ENCODE measurements at regions not wholly inside any gene's neighbourhood (a gene's known extent, or its start where the extent isn't known, plus 50 kb on each side); places are given as distances from the start of the nearest gene placed in this dataset.
A peak's percentile ranks its signal among the peaks of the same experiment; 100 is the strongest.

DNA sequence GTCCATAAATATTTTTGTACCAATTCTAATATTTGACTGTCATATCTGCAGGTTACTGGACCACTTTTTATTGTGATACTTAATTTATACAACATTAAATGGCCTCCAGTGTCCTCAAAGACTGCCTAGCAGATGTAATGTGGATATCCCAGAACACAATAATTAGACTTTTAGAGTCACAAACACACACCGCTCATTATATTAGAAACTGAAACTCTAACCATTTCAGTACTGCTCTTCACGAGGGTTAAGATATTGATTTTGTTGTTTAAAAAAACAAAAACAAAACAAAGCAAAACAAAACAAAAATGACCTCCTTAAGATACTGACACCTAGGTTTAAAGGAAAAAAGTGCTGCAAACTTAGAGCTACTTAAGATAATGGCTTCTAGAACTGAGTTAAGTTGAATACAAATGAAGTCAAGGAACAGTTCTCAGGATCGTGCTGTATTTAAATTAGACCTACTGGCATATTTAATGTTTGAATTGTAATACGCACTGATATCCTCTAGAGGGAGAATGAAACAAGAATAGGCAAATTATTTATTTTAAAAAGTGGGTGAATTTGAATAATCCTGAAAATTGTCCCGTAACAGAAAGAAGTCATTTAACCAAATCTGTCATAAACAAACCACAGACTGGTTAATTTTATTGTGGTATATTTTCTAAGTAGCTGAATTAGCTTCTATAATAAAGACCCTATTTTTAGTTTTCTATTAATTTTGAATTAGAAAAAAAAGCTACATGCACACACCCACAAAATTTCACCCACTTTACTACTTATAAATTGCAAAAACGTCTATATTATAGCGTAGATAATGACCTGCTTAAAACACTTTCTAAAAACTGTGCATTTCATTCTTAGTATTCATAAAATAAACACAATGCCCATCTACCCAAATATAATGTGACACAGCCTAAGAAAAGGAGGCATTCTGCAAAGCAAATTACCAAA, 395.2 kb upstream of the DCN start:
- Mint-ChIP-seq H3K4me1 (peaks cover 4% of the 10 kb centered on the region), H3K9me3 (ENCODE audit: insufficient read depth) (no peaks in the 10 kb centered on the region), H3K27ac (no peak overlapping the region), H3K4me3 (peak overlapping the region; percentile 68), H3K27me3 (peaks cover 20% of the 10 kb centered on the region)
- peak overlapping the region; percentile 57 for H3K4me2 ChIP-seq (replicated peaks; ENCODE audit: low read depth, low read length, poor library complexity, severe bottlenecking)
- ChIA-PET CTCF (interaction anchor here (0.6 to 1.8 kb wide), 11 partner anchors 9 to 1879 kb away, joined by 3 to 10 read pairs (median 4); no protein-coding TSS in a partner anchor), POLR2A (no interaction called here)
- DNase-seq (peak; percentile 45), ATAC-seq (ENCODE audit: low read depth) (peak; percentile 82)
- no peaks in the 10 kb centered on the region for H3K36me3 ChIP-seq (replicated peaks in 1 of 2; ENCODE audit: control extremely low read depth in 1 of 2, control insufficient read depth in 1 of 2, extremely low read depth in 1 of 2, insufficient read depth in 2 of 2, low read length in 1 of 2)
- no peaks in the 10 kb centered on the region for H3K9me3 ChIP-seq (ENCODE audit: control extremely low read depth in 1 of 3, control insufficient read depth in 2 of 3, insufficient read depth in 1 of 3, low read length in 2 of 3)
- no CpG with 5 or more reads among the region's 7 CpGs for WGBS (ENCODE audit: insufficient coverage)
- H3K27me3 ChIP-seq (replicated peaks in 1 of 4; ENCODE audit: control extremely low read depth in 1 of 4, control insufficient read depth in 3 of 4, insufficient read depth in 4 of 4, low read length in 3 of 4) = peaks cover 0 to under 1% (median 0%) of the 10 kb centered on the region in 4 experiments
- intact Hi-C loops (cut with micrococcal nuclease) = loop anchor here (1.0 to 5.0 kb wide), 4 partner anchors 196 to 1072 kb away; no protein-coding TSS in a partner anchor
- H3K9ac ChIP-seq (ENCODE audit: low read length) = peak overlapping the region; percentile 22
- no peaks in the 10 kb centered on the region for H3K79me2 ChIP-seq (ENCODE audit: control insufficient read depth, insufficient read depth, low read length)
- H3K4me3 ChIP-seq (ENCODE audit: control extremely low read depth in 1 of 5, extremely low read depth in 1 of 5, insufficient read depth in 1 of 5, low read depth in 2 of 5, low read length in 4 of 5) = peak overlapping the region in 2 of 5 experiments; percentile 28 to 51
- no peaks in the 10 kb centered on the region for H4K20me1 ChIP-seq (ENCODE audit: control insufficient read depth, insufficient read depth, low read length, poor library complexity, severe bottlenecking)
- TF ChIP-seq, protein P1, sequence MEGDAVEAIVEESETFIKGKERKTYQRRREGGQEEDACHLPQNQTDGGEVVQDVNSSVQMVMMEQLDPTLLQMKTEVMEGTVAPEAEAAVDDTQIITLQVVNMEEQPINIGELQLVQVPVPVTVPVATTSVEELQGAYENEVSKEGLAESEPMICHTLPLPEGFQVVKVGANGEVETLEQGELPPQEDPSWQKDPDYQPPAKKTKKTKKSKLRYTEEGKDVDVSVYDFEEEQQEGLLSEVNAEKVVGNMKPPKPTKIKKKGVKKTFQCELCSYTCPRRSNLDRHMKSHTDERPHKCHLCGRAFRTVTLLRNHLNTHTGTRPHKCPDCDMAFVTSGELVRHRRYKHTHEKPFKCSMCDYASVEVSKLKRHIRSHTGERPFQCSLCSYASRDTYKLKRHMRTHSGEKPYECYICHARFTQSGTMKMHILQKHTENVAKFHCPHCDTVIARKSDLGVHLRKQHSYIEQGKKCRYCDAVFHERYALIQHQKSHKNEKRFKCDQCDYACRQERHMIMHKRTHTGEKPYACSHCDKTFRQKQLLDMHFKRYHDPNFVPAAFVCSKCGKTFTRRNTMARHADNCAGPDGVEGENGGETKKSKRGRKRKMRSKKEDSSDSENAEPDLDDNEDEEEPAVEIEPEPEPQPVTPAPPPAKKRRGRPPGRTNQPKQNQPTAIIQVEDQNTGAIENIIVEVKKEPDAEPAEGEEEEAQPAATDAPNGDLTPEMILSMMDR (IDR thresholded peaks at IDR 0.05) = peak; percentile 92
- no peak for TF ChIP-seq EZH2 (IDR thresholded peaks at IDR 0.05; ENCODE audit: borderline replicate concordance, insufficient read depth, low read depth, low read length, poor library complexity, severe bottlenecking)
- no peak overlapping the region for H3K27ac ChIP-seq (ENCODE audit: low read length in 2 of 2)
- H2AFZ ChIP-seq (ENCODE audit: insufficient read depth, low read depth, low read length, poor library complexity, severe bottlenecking) = peak overlapping the region; percentile 30
- H3K4me1 ChIP-seq (ENCODE audit: control insufficient read depth in 2 of 2, insufficient read depth in 2 of 2, low read length in 2 of 2) = peaks cover 0 to 5% of the 10 kb centered on the region in 2 donors

DNA sequence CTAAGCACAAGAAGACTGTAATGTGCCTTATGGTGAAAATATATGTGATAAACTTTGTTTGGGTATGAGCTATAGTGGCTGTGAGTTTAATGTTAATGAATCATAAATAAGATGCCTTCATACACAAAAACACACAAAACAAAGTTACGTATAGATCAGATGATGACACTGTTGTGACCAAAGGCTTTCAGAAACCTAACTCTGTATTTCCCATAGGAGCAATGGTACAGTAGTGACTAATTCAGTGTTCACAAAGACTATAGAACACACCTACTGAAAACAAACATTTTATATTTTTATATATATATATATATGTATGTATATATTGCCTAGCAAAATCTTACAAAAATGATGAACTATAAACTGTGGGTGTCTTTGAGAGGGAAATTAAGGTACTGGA, 393.8 kb upstream of the DCN start:
- Histone ChIP-seq H3K27me3 (replicated peaks in 1 of 4; ENCODE audit: control extremely low read depth in 1 of 4, control insufficient read depth in 3 of 4, insufficient read depth in 4 of 4, low read length in 3 of 4) (peaks cover 0 to 3% (median 0%) of the 10 kb centered on the region in 4 experiments), H3K79me2 (ENCODE audit: control insufficient read depth, insufficient read depth, low read length) (no peaks in the 10 kb centered on the region), H3K4me3 (ENCODE audit: control extremely low read depth in 1 of 5, extremely low read depth in 1 of 5, insufficient read depth in 1 of 5, low read depth in 2 of 5, low read length in 4 of 5) (no peak overlapping the region), H3K4me2 (replicated peaks; ENCODE audit: low read depth, low read length, poor library complexity, severe bottlenecking) (no peak overlapping the region), H4K20me1 (ENCODE audit: control insufficient read depth, insufficient read depth, low read length, poor library complexity, severe bottlenecking) (no peaks in the 10 kb centered on the region), H3K27ac (ENCODE audit: low read length in 2 of 2) (no peak overlapping the region), H3K9me3 (ENCODE audit: control extremely low read depth in 1 of 3, control insufficient read depth in 2 of 3, insufficient read depth in 1 of 3, low read length in 2 of 3) (no peaks in the 10 kb centered on the region), H2AFZ (ENCODE audit: insufficient read depth, low read depth, low read length, poor library complexity, severe bottlenecking) (no peak overlapping the region), H3K9ac (ENCODE audit: low read length) (no peak overlapping the region), H3K4me1 (ENCODE audit: control insufficient read depth in 2 of 2, insufficient read depth in 2 of 2, low read length in 2 of 2) (peaks cover 0 to 5% of the 10 kb centered on the region in 2 donors), H3K36me3 (replicated peaks in 1 of 2; ENCODE audit: control extremely low read depth in 1 of 2, control insufficient read depth in 1 of 2, extremely low read depth in 1 of 2, insufficient read depth in 2 of 2, low read length in 1 of 2) (no peaks in the 10 kb centered on the region)
- ChIA-PET CTCF (interaction anchor here (1.2 to 2.3 kb wide), 2 partner anchors 11 to 560 kb away, joined by 3 to 9 read pairs; no protein-coding TSS in a partner anchor), POLR2A (interaction anchor here (0.6 kb wide), 1 partner anchor 1054 kb away, joined by 8 read pairs; no protein-coding TSS in a partner anchor)
- ATAC-seq (ENCODE audit: low read depth) (no peak), DNase-seq (no peak)
- WGBS (ENCODE audit: insufficient coverage) = no CpG with 5 or more reads among the region's 1 CpG
- intact Hi-C loops (cut with micrococcal nuclease) = loop anchor here (5.0 kb wide), 2 partner anchors 194 to 566 kb away; no protein-coding TSS in a partner anchor
- Mint-ChIP-seq H3K4me3 (no peak overlapping the region), H3K4me1 (peaks cover 4% of the 10 kb centered on the region), H3K27ac (no peak overlapping the region), H3K9me3 (ENCODE audit: insufficient read depth) (no peaks in the 10 kb centered on the region), H3K27me3 (peaks cover 28% of the 10 kb centered on the region)
- TF ChIP-seq, protein P1 (IDR thresholded peaks at IDR 0.05) = no peak
- TF ChIP-seq EZH2 (IDR thresholded peaks at IDR 0.05; ENCODE audit: borderline replicate concordance, insufficient read depth, low read depth, low read length, poor library complexity, severe bottlenecking) = no peak
